Natural killer cell (primary cell): ENCODE measurements at regions not wholly inside any gene's neighbourhood (a gene's known extent, or its start where the extent isn't known, plus 50 kb on each side); places are given as distances from the start of the nearest gene placed in this dataset.

ENCODE experiments used
- ATAC-seq, 3 donors: fragments of 150-1000 bp in 2 of 3; fragments of 200-7000 bp in 1 of 3; cut with Tn5 transposase; 1 replicate in 1 of 3; 2 replicates in 2 of 3; pipeline ENCODE4 v1.10.0; 2021; ENCODE audit warnings: mild to moderate bottlenecking in 2 of 3, moderate library complexity in 2 of 3
- DNase-seq, 2 donors: peaks; one replicate each; pipeline versions ENCODE4 v3.0.0 to v3.0.0-alpha.2; 2013 to 2021; ENCODE audit warnings: mixed read lengths in 1 of 2
- H3K27ac ChIP-seq: one replicate; pipeline ENCODE4 v1.5.1; 2013; ENCODE audit warnings: mild to moderate bottlenecking, low read length
- H3K27me3 ChIP-seq: one replicate; pipeline ENCODE4 v1.6.1; 2013; ENCODE audit warnings: low read length; ENCODE audit not compliant: control insufficient read depth, insufficient read depth
- H3K36me3 ChIP-seq: one replicate; pipeline ENCODE4 v1.6.1; 2013; ENCODE audit warnings: low read length; ENCODE audit not compliant: control insufficient read depth, insufficient read depth
- H3K4me1 ChIP-seq: one replicate; pipeline ENCODE4 v1.6.1; 2013; ENCODE audit warnings: low read length; ENCODE audit not compliant: control insufficient read depth, insufficient read depth
- H3K4me3 ChIP-seq: one replicate; pipeline ENCODE4 v1.5.1; 2013; ENCODE audit warnings: low read length
- H3K9me3 ChIP-seq: one replicate; pipeline ENCODE4 v1.6.1; 2013; ENCODE audit warnings: low read length; ENCODE audit not compliant: control insufficient read depth, insufficient read depth
- H3K27ac Mint-ChIP-seq, 2 donors: one replicate each; pipeline ENCODE4 v1.8.0; 2022; ENCODE audit warnings: mild to moderate bottlenecking in 2 of 2, mixed read lengths in 2 of 2, moderate library complexity in 1 of 2
- H3K27me3 Mint-ChIP-seq, 2 donors: one replicate each; pipeline ENCODE4 v1.8.0; 2022; ENCODE audit warnings: low read depth in 2 of 2, mixed read lengths in 2 of 2
- H3K36me3 Mint-ChIP-seq: one replicate; pipeline ENCODE4 v1.8.0; 2022; ENCODE audit warnings: mixed read lengths
- H3K4me1 Mint-ChIP-seq, 2 donors: one replicate each; pipeline ENCODE4 v1.8.0; 2022; ENCODE audit warnings: mixed read lengths in 2 of 2
- H3K4me3 Mint-ChIP-seq: one replicate; pipeline ENCODE4 v1.8.0; 2022; ENCODE audit warnings: mild to moderate bottlenecking, moderate library complexity, mixed read lengths
- H3K9me3 Mint-ChIP-seq, 2 donors: one replicate each; pipeline ENCODE4 v1.8.0; 2022; ENCODE audit warnings: mixed read lengths in 2 of 2
- WGBS: methylation state at CpG from one replicate; pipeline ENCODE4 v1.1.7; 2013; ENCODE audit warnings: missing lambda C conversion rate; ENCODE audit not compliant: insufficient coverage; 5-methylcytosine and 5-hydroxymethylcytosine counted together
- intact Hi-C: fragments of 100-400 bp; cut with micrococcal nuclease; formaldehyde crosslinking; loops from one replicate; pipeline ENCODE4 v1.14.2; 2022
- TF ChIP-seq, protein P1 (sequence below): fragments of 200-600 bp; IDR thresholded peaks from one replicate; pipeline ENCODE4 v1.8.0; 2022; ENCODE audit warnings: antibody characterized with exemption

DNA sequence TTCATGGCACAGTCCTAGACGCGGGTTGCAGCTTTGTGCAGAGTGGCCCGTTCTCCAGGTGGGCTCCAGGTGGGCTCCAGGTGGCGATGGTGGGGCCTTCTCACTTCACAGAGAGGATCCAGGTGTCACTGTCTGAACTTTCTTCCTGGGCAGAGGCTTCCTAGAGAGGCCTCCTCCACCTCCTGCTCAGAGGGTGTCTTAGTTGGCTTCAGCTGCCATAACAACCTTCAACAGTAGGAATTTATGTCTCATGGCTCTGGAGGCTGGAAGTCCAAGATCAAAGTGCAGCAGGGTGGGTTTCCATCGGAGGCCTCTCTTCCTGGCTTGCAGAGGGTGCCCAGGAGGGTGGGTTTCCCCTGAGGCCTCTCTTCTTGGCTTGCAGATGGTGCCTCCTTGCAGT is 125.1 kb downstream of the GLRX3 start:
- no peaks in the 10 kb centered on the region for H3K9me3 ChIP-seq
- DNase-seq = no peak
- Mint-ChIP-seq H3K27ac (no peak overlapping the region), H3K9me3 (peaks cover 0 to 3% of the 10 kb centered on the region in 2 donors), H3K27me3 (no peaks in the 10 kb centered on the region), H3K4me3 (no peak overlapping the region), H3K36me3 (no peaks in the 10 kb centered on the region), H3K4me1 (no peaks in the 10 kb centered on the region)
- H3K27ac ChIP-seq = no peak overlapping the region
- H3K4me1 ChIP-seq = no peaks in the 10 kb centered on the region
- H3K4me3 ChIP-seq = no peak overlapping the region
- TF ChIP-seq, protein P1, sequence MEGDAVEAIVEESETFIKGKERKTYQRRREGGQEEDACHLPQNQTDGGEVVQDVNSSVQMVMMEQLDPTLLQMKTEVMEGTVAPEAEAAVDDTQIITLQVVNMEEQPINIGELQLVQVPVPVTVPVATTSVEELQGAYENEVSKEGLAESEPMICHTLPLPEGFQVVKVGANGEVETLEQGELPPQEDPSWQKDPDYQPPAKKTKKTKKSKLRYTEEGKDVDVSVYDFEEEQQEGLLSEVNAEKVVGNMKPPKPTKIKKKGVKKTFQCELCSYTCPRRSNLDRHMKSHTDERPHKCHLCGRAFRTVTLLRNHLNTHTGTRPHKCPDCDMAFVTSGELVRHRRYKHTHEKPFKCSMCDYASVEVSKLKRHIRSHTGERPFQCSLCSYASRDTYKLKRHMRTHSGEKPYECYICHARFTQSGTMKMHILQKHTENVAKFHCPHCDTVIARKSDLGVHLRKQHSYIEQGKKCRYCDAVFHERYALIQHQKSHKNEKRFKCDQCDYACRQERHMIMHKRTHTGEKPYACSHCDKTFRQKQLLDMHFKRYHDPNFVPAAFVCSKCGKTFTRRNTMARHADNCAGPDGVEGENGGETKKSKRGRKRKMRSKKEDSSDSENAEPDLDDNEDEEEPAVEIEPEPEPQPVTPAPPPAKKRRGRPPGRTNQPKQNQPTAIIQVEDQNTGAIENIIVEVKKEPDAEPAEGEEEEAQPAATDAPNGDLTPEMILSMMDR = no peak
- no peaks in the 10 kb centered on the region for H3K36me3 ChIP-seq
- H3K27me3 ChIP-seq = no peaks in the 10 kb centered on the region
- intact Hi-C loops = no loop called here
- WGBS = 87% methylated on average over 5 of the region's 5 CpGs
- ATAC-seq = no peak

DNA sequence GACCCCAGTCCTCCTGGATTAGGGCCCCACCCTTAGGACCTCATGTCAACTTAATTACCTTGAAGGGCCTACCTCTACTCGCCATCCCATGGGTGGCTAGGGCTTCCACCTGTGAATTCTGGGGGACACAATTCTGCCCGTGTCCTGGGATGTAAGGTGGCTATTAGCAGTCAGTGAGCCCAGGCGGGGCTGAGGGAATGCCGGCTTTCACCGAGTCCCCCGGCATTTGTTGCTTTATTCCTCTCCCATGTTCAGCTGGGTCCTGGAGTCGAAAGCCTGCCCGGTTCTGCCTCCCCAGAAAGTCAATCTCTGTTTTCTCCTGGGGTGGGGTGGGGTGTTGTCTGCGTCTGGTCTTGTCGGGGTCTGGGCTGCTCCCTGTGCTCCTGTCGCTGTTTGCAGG is 125.6 kb downstream of the GLRX3 start:
- Histone ChIP-seq H3K27ac (no peak overlapping the region), H3K9me3 (no peaks in the 10 kb centered on the region), H3K27me3 (no peaks in the 10 kb centered on the region), H3K36me3 (no peaks in the 10 kb centered on the region), H3K4me3 (no peak overlapping the region), H3K4me1 (no peaks in the 10 kb centered on the region)
- H3K4me3 Mint-ChIP-seq = no peak overlapping the region
- peaks cover 0 to 3% of the 10 kb centered on the region in 2 donors for H3K9me3 Mint-ChIP-seq
- H3K27ac Mint-ChIP-seq = no peak overlapping the region
- H3K36me3 Mint-ChIP-seq = no peaks in the 10 kb centered on the region
- H3K27me3 Mint-ChIP-seq = no peaks in the 10 kb centered on the region
- DNase-seq (no peak), ATAC-seq (no peak)
- intact Hi-C loops = no loop called here
- TF ChIP-seq, protein P1 = no peak
- 96% methylated on average over 11 of the region's 11 CpGs for WGBS
- no peaks in the 10 kb centered on the region for H3K4me1 Mint-ChIP-seq

DNA sequence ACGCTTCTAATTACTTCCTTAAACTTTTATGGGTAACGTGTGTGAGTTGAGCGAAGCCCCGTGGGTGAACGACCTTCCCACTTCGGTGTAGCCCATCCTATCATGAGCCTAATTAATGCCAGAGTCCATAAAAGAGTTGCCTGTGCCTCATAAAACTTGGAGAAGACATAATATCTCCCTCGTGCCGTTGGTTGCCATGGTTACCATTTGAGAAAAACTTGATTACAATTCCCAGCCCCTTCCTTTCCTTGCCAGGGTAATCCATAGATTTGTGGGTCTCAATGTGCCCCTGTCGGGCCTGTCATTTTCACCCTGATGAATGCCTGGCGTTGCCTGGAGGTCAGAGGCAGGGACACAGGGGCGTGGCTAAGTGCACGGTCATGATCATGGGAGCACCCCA is 127.1 kb downstream of the GLRX3 start:
- Histone ChIP-seq H3K4me3 (no peak overlapping the region), H3K9me3 (no peaks in the 10 kb centered on the region), H3K4me1 (no peaks in the 10 kb centered on the region), H3K36me3 (no peaks in the 10 kb centered on the region), H3K27ac (no peak overlapping the region), H3K27me3 (no peaks in the 10 kb centered on the region)
- no peak for DNase-seq
- Mint-ChIP-seq H3K9me3 (peaks cover 0 to 3% of the 10 kb centered on the region in 2 donors), H3K4me1 (no peaks in the 10 kb centered on the region), H3K36me3 (no peaks in the 10 kb centered on the region), H3K27ac (no peak overlapping the region), H3K27me3 (no peaks in the 10 kb centered on the region), H3K4me3 (no peak overlapping the region)
- no peak for ATAC-seq
- intact Hi-C loops = no loop called here
- WGBS = 90% methylated on average over 12 of the region's 12 CpGs
- TF ChIP-seq, protein P1 = no peak

DNA sequence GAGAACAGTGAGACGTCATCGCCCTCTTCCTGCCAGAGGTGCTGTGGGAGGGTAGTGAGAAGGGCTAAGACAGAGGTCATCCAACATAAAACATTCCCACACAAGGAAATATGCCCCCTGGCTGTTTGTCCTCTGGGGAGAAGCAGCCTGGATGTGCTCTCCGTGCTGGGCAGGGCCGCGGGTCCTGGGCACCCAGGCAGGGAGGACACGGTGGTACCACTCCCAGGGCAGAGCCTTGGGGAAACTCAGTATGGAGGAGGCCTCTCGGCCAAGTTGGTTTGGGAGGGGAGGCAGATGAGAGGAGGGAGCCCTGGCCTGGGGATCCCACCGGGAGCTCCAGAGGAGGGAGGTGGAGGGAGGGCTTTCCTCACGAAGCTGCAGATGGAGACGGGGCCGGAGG is 129.4 kb downstream of the GLRX3 start:
- Histone ChIP-seq H3K9me3 (no peaks in the 10 kb centered on the region), H3K27ac (no peak overlapping the region), H3K36me3 (no peaks in the 10 kb centered on the region), H3K27me3 (no peaks in the 10 kb centered on the region), H3K4me1 (no peaks in the 10 kb centered on the region), H3K4me3 (no peak overlapping the region)
- DNase-seq = no peak
- Mint-ChIP-seq H3K27me3 (no peaks in the 10 kb centered on the region), H3K36me3 (no peaks in the 10 kb centered on the region), H3K4me3 (no peak overlapping the region), H3K9me3 (peaks cover 0 to 3% of the 10 kb centered on the region in 2 donors), H3K4me1 (no peaks in the 10 kb centered on the region), H3K27ac (no peak overlapping the region)
- ATAC-seq = no peak
- intact Hi-C loops = no loop called here
- TF ChIP-seq, protein P1 = no peak
- WGBS = 83% methylated on average over 11 of the region's 11 CpGs
